Activated CD8-positive, alpha-beta memory T cell treated with anti-CD3 and anti-CD28 coated beads, Interleukin-2, amount 50 U/mL, for 48 hours (primary cell): ENCODE measurements at regions not wholly inside any gene's neighbourhood (a gene's known extent, or its start where the extent isn't known, plus 50 kb on each side); places are given as distances from the start of the nearest gene placed in this dataset.
"Not testable (repeated sequence)": the region's sequence is repeated elsewhere in the genome, so short reads cannot be mapped to it uniquely, and the experiment has no call there.

ENCODE experiments used
- DNase-seq: peaks from one replicate; pipeline ENCODE4 v3.0.0-alpha.2; 2020

DNA sequence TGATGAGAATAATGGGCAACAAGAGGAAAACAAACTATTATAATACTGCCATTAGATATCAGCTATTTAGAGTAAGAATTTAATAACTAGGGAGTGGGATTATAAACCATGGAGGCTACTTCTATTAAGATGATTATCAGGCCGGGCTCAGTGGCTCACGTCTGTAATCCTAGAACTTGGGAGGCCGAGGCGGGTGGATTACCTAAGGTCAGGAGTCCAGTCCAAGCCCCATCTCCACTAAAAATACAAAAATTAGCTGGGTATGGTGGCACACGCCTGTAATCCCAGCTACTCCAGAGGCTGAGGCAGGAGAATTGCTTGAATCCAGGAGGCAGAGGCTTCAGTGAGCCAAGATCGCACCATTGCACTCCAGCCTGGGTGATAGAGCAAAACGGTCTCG is 355.6 kb downstream of the PPP1R3A start:
- DNase-seq: not testable (repeated sequence)

DNA sequence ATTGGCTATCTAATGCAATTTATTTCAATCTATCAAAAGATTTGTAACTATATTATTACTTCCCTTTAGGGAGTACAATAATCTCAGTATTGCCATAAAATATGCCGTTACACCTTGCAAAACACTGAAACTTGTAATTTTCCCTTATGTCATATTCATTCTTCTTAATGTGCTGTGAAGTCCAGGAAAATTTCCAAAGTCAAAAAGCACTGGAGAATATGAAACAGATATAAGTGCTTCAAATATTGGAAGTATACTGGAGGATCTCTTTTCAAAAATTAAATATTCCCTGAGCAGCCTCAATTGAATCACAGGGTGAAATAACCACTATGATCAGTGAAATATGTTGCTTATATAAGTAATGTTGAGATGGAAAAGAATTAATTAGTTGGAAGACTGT is 356.0 kb downstream of the PPP1R3A start:
- DNase-seq: no peak

DNA sequence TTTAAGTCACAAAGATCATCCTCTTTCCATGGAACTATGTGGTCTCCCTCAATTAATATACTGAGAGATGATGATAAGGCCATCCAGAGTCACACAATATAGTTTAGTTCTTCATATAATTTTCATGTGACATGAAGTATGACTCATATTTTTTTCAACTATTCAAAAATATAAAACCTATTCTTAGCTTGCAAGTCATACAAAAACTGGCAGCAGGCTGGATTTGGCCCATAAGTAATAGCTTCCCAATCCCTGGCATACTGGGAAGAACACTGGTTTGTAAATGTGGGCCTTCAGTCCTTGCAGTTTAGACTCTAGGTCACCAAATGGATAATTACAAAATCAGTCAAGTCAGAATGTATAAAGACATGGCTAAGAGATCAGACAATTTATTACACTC is 356.6 kb downstream of the PPP1R3A start:
- no peak for DNase-seq

DNA sequence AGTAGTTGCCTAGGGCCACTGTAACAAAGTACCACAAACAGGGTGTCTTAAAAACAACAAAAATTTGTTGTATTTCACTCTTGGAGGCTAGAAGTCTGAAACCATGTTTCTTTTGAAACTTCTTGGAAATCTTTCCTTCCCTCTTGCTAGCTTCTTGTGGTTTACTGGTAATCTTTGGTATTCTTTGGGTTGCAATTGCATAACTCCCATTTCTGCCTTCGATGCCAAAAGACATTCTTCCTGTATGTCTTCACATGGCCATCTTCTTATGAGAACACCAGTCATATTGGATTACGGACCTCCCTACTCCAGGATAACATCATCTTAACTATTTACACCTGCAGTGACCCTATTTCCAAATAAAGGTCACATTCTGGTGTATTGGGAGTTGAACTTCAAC is 357.4 kb downstream of the PPP1R3A start:
- DNase-seq: no peak

DNA sequence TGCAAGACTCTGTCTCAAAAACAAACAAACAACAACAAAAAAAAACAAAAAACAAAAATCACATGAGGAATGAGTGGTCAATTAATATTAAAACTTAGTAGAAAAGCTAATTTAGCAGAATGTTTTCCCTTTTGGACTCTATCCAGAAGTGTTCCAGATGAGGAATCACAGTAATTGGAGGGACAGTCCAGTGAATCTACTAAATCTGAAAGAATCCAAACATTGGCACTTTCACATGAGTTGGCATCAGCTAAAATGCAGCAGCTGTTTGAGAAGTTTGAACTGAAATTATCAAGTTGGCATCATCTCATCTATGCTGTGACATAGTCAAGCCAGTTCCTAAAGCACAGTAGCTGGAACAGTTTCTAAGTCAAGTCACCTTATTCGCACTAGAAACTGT is 367.8 kb downstream of the PPP1R3A start:
- no peak for DNase-seq

DNA sequence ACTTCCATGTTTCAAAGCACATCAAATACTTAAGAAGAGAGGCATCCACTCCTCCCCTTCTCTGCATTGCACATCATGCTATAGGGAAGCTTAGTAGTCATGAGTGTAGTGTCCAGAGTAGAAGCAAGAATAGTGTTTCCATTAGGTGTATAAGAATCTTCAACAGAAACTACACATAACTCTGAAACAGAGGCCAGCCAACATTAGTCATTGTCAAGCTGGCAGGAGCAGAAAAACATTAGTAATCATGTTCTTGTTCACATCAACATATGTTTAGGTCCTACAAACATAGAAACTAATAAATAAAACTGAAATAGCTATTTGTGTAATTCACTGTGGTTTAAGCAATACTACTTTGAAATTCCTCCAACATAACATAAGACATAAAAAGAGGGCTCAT is 370.2 kb downstream of the PPP1R3A start:
- DNase-seq: no peak

DNA sequence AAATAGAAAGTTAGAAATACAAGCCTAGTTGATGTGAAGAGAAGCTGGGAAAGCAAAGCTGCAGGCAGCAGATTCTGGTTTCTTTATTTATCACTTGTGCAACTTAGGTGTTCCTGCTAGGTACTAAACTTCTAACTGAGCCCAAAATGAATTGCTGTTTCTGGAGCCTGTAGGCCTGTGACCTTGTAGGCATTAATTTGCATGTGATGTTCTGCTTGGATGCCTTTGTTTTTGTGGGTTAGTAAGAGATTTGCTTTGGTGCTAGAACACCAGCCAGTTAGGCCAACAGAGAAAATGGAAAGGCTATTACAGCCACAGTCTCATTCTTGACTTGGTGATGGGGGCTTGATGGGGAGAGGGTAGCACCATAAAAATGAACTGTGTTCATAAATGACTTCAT is 370.7 kb downstream of the PPP1R3A start:
- no peak for DNase-seq

DNA sequence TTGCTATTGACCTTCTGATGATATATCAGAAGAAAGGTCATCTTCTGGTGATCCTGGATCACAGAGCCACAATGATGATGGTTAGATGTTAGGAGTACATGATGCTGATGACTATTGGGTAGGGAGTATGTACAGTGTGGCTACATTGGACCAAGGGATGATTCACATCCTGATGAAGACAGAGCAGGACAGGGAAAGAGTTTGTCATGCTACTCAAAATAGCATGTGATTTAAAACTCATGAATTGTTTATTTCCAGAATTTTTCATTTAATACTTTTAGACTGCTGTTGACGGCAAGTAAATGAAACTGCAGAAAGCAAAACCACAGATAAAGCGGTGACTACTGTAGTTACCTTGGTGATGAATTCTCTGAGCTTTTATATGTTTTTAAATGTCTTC is 397.3 kb downstream of the PPP1R3A start:
- DNase-seq: no peak

DNA sequence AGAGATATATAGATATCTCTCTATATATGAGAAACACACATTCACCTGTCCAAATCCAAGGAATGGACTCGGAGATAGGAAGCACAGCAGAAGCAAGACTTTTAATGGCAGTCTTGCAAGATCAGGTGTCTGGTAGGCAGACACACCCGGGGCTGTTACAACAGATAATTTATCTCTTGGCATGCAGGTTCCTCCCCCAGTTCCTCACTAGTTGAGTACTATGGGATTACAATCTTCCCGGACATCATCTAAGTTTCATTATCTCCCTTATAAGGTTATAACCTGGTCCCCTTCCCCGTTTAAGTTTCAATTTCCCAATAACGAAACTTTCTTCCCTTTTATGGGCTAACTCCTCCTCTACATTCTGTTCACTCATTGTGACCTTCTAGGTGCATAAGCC is 399.3 kb downstream of the PPP1R3A start:
- no peak for DNase-seq

DNA sequence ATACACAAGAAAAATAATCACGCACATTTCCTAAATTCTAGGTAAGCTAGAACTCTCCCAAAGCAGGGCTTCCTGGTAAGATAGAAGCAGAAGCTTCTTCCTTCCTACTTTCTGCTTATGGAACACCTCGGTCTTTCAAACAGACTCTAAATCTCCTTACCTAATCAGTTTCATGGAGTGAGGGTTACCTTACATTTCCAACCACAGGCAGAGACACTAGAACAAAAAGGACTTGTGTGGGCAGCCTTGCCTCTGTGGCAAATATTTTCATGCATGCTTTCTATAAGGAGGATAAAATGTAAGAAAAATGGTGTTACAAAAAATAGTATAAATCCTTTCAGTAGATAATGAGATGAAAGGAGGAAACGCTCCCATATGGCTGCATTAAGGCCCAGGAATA is 386.3 kb upstream of the SMIM30 start:
- no peak for DNase-seq

DNA sequence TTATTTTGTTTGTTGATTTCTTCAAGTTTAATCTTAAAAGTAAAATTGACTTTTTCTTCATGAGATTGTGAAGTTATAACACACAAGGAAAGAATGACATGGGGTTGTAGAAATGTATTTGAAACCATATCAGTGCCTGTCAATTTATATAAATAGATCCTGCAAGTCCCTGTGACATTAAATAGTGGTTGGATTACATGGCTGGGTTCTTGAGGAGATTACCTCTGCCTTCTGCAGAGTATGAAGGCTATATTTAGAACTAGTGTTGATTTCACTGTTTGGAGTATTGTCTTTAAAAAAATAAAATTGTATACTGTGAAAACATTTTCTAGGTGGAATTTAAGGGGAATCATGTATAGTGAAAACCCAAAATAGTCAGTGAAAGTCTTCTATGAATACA is 385.8 kb upstream of the SMIM30 start:
- no peak for DNase-seq

DNA sequence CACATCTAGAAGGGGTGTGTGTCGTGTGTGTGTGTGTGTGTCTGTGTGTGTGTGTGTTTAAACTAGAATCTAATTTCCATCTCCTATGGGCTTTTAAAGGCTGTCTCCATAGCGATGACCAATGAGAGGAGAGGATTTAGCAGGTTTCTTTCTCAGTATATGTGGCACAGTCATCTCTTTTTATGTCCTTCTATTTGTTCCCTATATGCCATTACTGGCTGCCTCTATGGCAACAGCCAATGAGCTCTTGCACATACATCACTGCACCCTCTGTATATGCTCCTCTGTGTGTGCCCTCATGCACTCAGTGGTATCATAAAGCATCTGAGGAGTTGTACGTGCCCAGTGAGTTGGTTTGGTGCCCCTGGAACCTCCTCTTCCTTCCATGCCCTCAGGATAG is 378.2 kb upstream of the SMIM30 start:
- not testable (repeated sequence) for DNase-seq

DNA sequence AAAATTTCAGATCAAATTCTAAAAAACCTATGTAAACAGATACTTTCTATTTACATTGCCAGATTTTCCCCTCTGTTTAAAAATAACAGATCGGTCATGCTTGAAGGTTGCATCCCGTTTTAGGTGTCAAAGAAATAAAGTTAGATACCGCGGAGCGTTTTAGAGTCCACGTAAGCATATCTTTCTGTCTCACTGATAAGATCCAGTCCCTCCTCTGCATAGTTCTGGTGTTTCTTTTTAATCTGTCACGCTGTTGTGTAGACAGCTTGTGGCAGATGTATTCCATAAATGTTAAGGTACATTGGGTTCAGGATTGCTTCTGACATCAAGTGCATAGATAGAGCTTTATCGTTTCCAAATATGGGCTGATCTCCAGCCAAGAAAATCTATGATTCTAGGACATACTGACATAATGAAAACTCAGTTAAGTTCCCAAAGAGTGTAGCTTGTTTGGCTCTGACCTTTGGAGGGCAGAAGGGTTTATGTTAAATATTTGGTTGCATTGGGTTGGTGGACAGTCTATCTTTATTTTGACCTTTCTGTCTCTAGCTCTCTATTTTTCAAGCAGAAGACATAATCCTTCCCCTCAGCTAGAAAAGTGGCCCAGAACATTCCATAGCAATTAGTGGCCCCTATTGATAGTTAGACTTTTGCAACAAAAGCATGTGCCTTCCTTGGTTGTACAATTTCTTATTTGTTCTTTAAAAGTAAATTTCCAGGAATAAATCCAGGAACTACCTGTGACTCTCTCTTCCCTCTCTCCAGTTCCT is 376.6 kb upstream of the SMIM30 start:
- not testable (repeated sequence) for DNase-seq

DNA sequence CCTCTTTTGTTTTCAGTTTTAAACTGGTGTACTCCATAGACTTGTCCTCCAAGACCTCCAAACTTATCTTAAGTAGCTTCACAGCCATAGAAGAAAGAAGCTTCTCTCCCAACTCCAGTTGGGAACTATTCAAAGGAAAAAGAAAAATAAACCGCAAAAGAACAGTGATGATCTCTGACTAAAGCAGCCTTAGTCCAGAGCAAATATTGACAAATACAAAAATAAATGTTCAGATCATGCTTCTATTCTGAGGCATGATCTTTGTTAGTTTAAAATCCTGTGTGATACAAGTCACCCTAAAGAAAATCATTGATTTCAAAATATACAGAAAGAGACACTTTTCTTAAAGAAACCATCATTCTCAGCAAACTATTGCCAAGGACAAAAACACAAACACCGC is 373.0 kb upstream of the SMIM30 start:
- DNase-seq: no peak

DNA sequence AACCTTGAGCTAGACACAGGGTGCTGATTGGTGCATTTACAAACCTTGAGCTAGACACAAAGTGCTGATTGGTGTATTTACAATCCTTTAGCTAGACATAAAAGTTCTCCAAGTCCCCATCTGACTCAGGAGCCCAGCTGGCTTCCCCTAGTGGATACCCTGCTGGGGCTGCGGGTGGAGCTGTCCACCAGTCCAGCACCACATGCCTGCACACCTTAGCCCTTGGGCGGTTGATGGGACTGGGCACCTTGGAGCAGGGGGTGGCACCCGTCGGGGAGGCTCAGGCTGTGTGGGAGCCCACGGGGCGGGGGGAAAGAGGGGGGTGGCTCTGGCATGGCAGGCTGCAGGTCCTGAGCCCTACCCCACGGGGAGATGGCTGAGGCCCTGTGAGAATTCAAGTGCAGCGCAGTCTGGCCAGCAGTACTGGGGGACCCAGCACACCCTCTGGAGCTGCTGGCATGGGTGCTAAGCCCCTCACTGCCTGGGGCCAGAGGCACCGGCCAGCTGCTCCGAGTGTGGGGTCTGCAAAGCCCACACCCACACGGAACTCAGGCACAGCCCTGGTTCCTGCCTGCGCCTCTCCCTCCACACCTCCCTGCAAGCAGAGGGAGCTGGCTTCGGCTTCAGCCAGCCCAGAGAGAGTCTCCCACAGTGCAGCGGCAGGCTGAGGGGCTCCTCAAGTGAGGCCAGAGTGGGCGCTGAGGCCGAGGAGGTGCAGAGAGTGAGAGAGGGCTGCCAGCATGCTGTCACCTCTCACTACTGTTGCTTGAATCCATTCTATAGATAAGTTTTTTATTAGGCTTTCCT is 369.8 kb upstream of the SMIM30 start:
- no peak for DNase-seq

DNA sequence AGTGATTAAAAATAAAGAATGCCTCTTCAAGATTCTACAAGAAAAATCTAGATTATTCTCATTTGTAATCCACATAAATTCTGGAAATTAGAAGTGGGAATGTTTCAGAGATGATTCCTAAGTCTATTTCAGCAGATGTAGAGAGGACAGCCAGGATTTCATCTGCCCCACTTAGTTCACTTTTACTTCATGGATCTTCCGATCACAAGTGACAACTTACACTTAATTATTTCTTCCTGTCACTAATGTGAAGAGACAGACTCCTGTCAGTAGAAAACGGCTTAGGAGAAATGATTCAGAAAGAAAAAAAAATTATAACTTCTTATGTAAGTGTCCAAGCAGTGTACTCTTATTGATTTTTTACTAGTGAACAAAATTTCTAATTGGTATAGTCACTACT is 368.2 kb upstream of the SMIM30 start:
- no peak for DNase-seq

DNA sequence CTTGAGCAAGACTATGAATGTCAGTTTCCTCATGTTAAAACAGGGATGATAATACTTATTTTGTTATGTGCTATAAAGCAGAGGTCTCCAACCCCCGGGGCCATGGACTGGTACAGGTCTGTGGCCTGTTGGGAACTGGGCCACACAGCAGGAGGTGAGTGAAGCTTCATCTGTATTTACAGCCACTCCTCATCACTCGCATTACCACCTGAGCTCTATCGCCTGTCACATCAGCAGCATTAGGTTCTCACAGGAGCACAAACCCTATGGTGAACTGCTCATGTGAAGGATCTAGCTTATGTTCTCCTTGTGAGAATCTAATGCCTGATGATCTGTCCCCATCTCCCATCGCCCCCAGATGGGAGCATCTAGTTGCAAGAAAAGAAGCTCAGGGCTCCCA is 365.3 kb upstream of the SMIM30 start:
- no peak for DNase-seq

DNA sequence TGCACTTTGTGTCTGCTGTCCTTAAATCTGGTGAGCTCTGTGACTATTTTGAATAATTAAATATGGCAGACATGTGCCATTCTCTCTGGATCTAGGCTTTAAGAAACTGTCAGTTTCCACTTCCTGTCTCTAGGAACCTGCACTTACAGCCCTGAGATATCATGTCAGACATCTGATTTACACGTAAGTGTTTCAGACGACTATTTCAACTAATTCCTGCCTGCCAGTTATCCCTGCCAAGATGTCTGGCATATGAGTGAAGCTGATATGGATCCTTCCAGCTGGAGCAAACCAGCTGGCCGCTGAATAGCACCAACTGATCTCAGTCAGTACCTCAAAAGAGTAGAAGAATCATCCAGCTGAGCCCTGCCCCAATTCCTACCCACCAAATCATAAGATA is 362.2 kb upstream of the SMIM30 start:
- DNase-seq: no peak

DNA sequence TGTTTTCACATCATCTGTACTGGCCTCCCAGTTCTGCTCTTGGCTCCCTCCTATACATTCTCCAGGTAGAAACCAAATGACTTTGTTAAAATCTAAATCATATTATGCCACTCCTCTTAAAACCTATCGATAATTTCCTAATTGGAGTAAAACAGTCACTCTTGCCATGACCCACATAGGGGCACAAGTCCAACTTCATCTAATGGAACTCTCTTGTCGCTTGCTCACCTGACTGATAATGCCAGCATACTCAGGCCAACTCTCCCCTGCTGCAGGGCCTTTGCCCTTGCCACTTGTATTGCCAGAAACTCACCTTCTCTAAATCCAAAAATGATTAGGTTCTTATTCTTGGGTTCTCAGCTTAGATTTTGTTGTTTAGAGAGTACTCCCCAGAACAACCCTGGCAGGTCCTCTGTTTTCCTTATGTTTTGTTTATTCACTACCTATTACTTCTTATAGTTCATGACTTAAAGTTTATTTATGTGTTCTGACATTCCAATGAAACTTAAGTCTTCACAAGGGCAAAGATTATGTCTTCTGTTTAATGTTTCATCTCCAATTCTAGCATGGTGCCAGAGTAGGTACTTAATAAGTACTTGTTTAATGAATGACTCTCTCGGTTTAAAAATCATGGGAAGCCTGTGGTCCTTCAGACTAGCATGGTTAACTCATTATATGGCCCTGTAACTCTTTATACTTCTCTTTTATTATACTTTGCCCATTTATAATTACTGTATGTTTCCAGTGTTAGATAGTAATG is 345.9 kb upstream of the SMIM30 start:
- no peak for DNase-seq

DNA sequence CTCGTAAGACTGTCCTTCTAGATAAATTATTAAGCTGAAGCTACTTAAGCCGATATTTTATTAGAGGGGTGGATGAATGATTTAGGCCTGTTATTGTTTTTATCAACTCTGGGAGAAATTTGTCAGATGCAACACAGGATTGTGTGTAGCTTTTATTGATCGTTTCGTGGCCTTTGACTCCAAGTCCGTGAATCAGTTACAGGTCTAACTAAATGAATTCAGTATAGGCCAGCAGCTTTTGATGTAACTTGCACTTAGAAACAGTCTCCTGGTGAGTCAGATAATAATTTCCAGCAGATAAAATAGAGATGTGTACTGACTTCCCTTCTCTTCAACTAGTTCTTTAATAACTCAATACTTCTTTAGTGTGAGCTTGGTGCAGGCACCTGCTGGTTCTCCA is 341.7 kb upstream of the SMIM30 start:
- no peak for DNase-seq

DNA sequence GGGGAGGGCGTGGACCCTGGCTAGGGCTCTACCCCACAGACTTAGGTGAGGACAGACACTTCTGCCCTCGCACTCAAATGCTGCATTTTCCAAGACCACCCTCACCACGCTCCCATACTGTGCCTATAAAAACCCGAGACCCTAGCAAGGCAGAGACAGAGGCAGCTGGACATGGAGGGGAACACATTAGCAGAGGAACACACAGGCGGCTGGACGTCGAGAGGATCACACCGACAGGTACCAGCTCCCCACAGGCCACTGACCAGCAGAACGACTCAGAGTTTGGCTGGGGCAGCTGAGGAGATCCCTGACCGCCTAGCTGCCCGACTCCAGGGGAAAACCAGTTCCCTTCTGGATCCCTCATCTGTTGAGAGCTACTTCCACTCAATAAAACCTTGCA is 338.2 kb upstream of the SMIM30 start:
- no peak for DNase-seq

DNA sequence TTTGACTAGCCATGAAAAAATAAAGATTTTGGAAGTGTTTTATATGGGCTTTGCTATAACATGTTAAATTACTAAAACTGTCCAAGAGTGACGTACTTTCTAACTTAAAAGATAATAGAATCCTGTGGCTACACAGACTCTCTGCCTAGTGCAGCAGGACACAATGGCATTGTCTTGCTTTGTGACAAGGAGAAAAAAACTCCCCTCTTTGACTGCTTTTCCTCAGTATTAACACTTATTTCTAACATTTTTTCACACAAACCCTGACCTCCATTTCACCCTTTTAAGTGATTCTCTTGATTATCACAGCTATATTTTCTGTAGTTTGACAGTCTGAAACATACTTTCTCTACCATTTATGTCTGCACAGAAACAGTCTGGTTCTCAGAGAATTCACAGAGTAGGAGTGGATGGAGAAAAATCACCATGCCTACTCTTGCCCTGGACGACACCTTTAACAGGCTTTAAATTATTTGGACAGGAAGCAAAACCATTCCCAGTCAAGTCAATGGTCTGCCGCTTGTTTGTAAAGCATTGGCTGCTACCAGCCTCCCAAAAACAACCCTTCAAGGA is 336.3 kb upstream of the SMIM30 start:
- DNase-seq: no peak

DNA sequence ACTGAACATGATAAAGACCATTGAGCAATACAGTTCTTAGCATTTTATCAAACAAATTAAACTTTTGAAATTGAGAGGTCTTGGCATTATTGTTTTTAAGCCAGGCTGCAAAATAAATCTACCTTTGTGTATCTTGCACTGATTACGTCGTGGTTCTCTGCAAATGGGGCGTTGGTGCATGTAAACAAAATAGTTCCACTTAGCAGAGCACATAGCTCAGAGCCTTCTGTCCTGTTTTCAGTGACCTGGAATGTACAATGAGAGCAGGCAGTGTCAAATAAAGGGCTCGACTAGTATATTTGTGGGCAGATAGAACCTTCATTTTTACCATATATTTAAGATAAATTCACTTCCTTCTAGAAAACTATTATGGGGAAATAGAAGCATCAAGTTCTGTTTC is 333.9 kb upstream of the SMIM30 start:
- DNase-seq: no peak

DNA sequence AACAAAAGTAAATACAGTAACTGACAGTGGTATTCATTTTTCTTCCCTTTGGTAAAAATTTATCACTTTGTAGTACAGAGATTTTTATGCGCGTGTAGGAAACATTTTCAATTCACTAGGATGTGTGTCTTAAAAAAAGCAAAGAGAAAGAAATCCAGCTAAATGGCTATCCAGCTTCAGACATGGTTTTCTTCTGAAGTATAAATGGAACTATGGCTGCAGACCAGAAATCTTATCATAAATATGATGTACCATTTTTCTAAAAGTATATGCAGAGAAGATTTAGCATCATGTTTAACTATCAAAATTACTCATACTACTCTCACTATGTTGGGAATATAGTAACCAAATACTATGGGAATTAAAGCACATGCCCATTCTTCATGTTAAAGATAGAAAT is 328.4 kb upstream of the SMIM30 start:
- DNase-seq: no peak
